H9 (cell line): ENCODE measurements at regions not wholly inside any gene's neighbourhood (a gene's known extent, or its start where the extent isn't known, plus 50 kb on each side); places are given as distances from the start of the nearest gene placed in this dataset.

Source experiments
- DNase-seq: peaks from one replicate; pipeline ENCODE4 v3.0.0-alpha.2; 2017
- H2AFZ ChIP-seq: one replicate; pipeline ENCODE4 v1.6.1; 2013; ENCODE audit warnings: mild to moderate bottlenecking, low read length, control low read depth, moderate library complexity
- H2AK5ac ChIP-seq: 2 replicates; pipeline ENCODE4 v1.6.1; 2013; ENCODE audit warnings: low read length, control low read depth, mixed read lengths; ENCODE audit not compliant: insufficient read length
- H2BK120ac ChIP-seq: one replicate; pipeline ENCODE4 v1.6.1; 2013; ENCODE audit warnings: low read depth, mild to moderate bottlenecking, low read length, control low read depth, inconsistent platforms; ENCODE audit not compliant: poor library complexity, severe bottlenecking
- H2BK12ac ChIP-seq: 2 replicates; pipeline ENCODE4 v1.6.1; 2013; ENCODE audit warnings: low read length, control low read depth, mixed read lengths, low read depth; ENCODE audit not compliant: insufficient read length
- H2BK15ac ChIP-seq: 2 replicates; pipeline ENCODE4 v1.6.1; 2013; ENCODE audit warnings: low read depth, low read length, control low read depth
- H2BK20ac ChIP-seq: one replicate; pipeline ENCODE4 v1.6.1; 2013; ENCODE audit warnings: low read depth, mild to moderate bottlenecking, low read length, control low read depth, inconsistent platforms; ENCODE audit not compliant: poor library complexity, severe bottlenecking
- H2BK5ac ChIP-seq: 2 replicates; pipeline ENCODE4 v1.6.1; 2013; ENCODE audit warnings: low read length, control low read depth, mixed read lengths; ENCODE audit not compliant: insufficient read length
- H3K14ac ChIP-seq: 2 replicates; pipeline ENCODE4 v1.6.1; 2013; ENCODE audit warnings: low read length, control low read depth; ENCODE audit not compliant: insufficient read depth
- H3K18ac ChIP-seq: 2 replicates; pipeline ENCODE4 v1.6.1; 2013; ENCODE audit warnings: low read depth, mild to moderate bottlenecking, mixed read lengths, low read length, control low read depth; ENCODE audit not compliant: insufficient read length
- H3K23ac ChIP-seq: 2 replicates; pipeline ENCODE4 v1.6.1; 2013; ENCODE audit warnings: low read length, control low read depth, mixed read lengths, low read depth; ENCODE audit not compliant: insufficient read length
- H3K23me2 ChIP-seq: 2 replicates; pipeline ENCODE4 v1.6.1; 2013; ENCODE audit warnings: low read depth, mild to moderate bottlenecking, mixed read lengths, low read length, control low read depth; ENCODE audit not compliant: insufficient read length, poor library complexity, severe bottlenecking
- H3K27ac ChIP-seq: 2 replicates; pipeline ENCODE4 v1.5.1; 2013; ENCODE audit warnings: low read length, control low read depth, mixed read lengths, low read depth; ENCODE audit not compliant: insufficient read length
- H3K27me3 ChIP-seq: 2 replicates; pipeline ENCODE4 v1.6.1; 2013; ENCODE audit warnings: low read length, control low read depth, inconsistent platforms; ENCODE audit not compliant: insufficient read depth
- H3K4ac ChIP-seq: 2 replicates; pipeline ENCODE4 v1.6.1; 2013; ENCODE audit warnings: low read depth, mild to moderate bottlenecking, control low read depth, inconsistent platforms, low read length, moderate library complexity
- H3K4me1 ChIP-seq: 2 replicates; pipeline ENCODE4 v1.6.1; 2013; ENCODE audit warnings: low read length, control low read depth, inconsistent platforms; ENCODE audit not compliant: insufficient read depth
- H3K4me2 ChIP-seq: 2 replicates; pipeline ENCODE4 v1.6.1; 2013; ENCODE audit warnings: low read length, control low read depth, mixed read lengths; ENCODE audit not compliant: insufficient read length, insufficient read depth
- H3K56ac ChIP-seq: 2 replicates; pipeline ENCODE4 v1.6.1; 2013; ENCODE audit warnings: low read depth, mild to moderate bottlenecking, mixed read lengths, low read length, control low read depth; ENCODE audit not compliant: insufficient read length
- H3K79me1 ChIP-seq: 2 replicates; pipeline ENCODE4 v1.6.1; 2013; ENCODE audit warnings: low read depth, mild to moderate bottlenecking, moderate library complexity, low read length, control low read depth, inconsistent platforms; ENCODE audit not compliant: insufficient read depth, poor library complexity, severe bottlenecking
- H3K79me2 ChIP-seq: 2 replicates; pipeline ENCODE4 v1.6.1; 2013; ENCODE audit warnings: low read length, control low read depth, inconsistent platforms; ENCODE audit not compliant: insufficient read depth
- H3K9ac ChIP-seq: 2 replicates; pipeline ENCODE4 v1.6.1; 2013; ENCODE audit warnings: low read length, control low read depth, mixed read lengths; ENCODE audit not compliant: insufficient read length; ENCODE audit errors: extremely low read depth
- H3K9me3 ChIP-seq: one replicate; pipeline ENCODE4 v1.6.1; 2013; ENCODE audit warnings: low read depth, low read length, inconsistent platforms; ENCODE audit not compliant: control insufficient read depth
- H3T11ph ChIP-seq: one replicate; pipeline ENCODE4 v1.6.1; 2013; ENCODE audit warnings: mild to moderate bottlenecking, low read length, control low read depth, inconsistent platforms
- H4K20me1 ChIP-seq: one replicate; pipeline ENCODE4 v1.6.1; 2013; ENCODE audit not compliant: control insufficient read depth, insufficient read length, insufficient read depth
- H4K5ac ChIP-seq: 2 replicates; pipeline ENCODE4 v1.6.1; 2013; ENCODE audit warnings: low read depth, mild to moderate bottlenecking, mixed read lengths, low read length, control low read depth; ENCODE audit not compliant: insufficient read length
- H4K8ac ChIP-seq: replicated peaks from 2 replicates; pipeline ENCODE4 v1.6.1; 2013; ENCODE audit warnings: low read length, control low read depth, mixed read lengths, low read depth; ENCODE audit not compliant: insufficient read length
- H4K91ac ChIP-seq: 2 replicates; pipeline ENCODE4 v1.6.1; 2013; ENCODE audit warnings: low read depth, mild to moderate bottlenecking, moderate library complexity, mixed read lengths, low read length, control low read depth; ENCODE audit not compliant: insufficient read length
- H3K27ac Mint-ChIP-seq, 3 experiments: 2 replicates in 2 of 3; 3 replicates in 1 of 3; pipeline ENCODE4 v1.8.0; 2020 to 2021; ENCODE audit warnings: mixed read lengths in 3 of 3, mild to moderate bottlenecking in 1 of 3, moderate library complexity in 1 of 3
- H3K27me3 Mint-ChIP-seq: 2 replicates; pipeline ENCODE4 v1.8.0; 2021; ENCODE audit warnings: low read depth, mild to moderate bottlenecking, moderate library complexity, mixed read lengths
- H3K36me3 Mint-ChIP-seq, 3 experiments: 2 replicates in 2 of 3; 3 replicates in 1 of 3; pipeline ENCODE4 v1.8.0; 2020 to 2021; ENCODE audit warnings: low read depth in 3 of 3, mixed read lengths in 3 of 3; ENCODE audit not compliant: insufficient read depth in 1 of 3
- H3K4me1 Mint-ChIP-seq, 2 experiments: 2 replicates each; pipeline ENCODE4 v1.8.0; 2020; ENCODE audit warnings: mixed read lengths in 2 of 2
- H3K4me3 Mint-ChIP-seq, 2 experiments: 2 replicates in 1 of 2; 3 replicates in 1 of 2; pipeline ENCODE4 v1.8.0; 2020 to 2021; ENCODE audit warnings: mild to moderate bottlenecking in 2 of 2, mixed read lengths in 2 of 2, moderate library complexity in 1 of 2
- H3K9me3 Mint-ChIP-seq, 2 experiments: 2 replicates in 1 of 2; 3 replicates in 1 of 2; pipeline ENCODE4 v1.8.0; 2020; ENCODE audit warnings: mild to moderate bottlenecking in 2 of 2, mixed read lengths in 2 of 2, moderate library complexity in 1 of 2
- WGBS: extraction: QIAGEN DNeasy Blood & Tissue Kit; methylation state at CpG from one replicate; pipeline ENCODE4 v1.1.7; 2013; ENCODE audit warnings: missing lambda C conversion rate, low lambda C conversion rate, mixed read lengths; ENCODE audit not compliant: insufficient read length; ENCODE audit errors: extremely low coverage; 5-methylcytosine and 5-hydroxymethylcytosine counted together
- TF ChIP-seq, protein P1 (sequence below): fragments of 200-600 bp; sonication (generic); conservative IDR thresholded peaks from 3 replicates; pipeline ENCODE4 v1.8.0; 2021; ENCODE audit warnings: antibody characterized with exemption, mild to moderate bottlenecking

GRCh38 chr7:142380069-142380468, 122.2 kb upstream of the PRSS58 start:
- H3K4me1 Mint-ChIP-seq: peaks cover 24 to 28% of the 10 kb centered on the region in 2 experiments
- Histone ChIP-seq H4K5ac (no peak overlapping the region), H2BK120ac (no peak overlapping the region), H2AFZ (no peak overlapping the region), H3K27ac (no peak overlapping the region), H3K4ac (no peak overlapping the region), H2BK5ac (no peak overlapping the region), H4K8ac (no peak overlapping the region), H4K91ac (no peak overlapping the region), H3K9ac (no peak overlapping the region), H3K4me1 (peaks cover 5% of the 10 kb centered on the region; the same call in 1 of the 2 replicates), H4K20me1 (no peaks in the 10 kb centered on the region), H3K23ac (no peak overlapping the region), H3K18ac (no peak overlapping the region), H3K14ac (no peak overlapping the region), H3K23me2 (no peaks in the 10 kb centered on the region), H2BK20ac (no peak overlapping the region), H3K79me1 (no peaks in the 10 kb centered on the region), H3K56ac (no peak overlapping the region), H2BK15ac (no peak overlapping the region), H3T11ph (no peak overlapping the region), H3K79me2 (no peaks in the 10 kb centered on the region), H2AK5ac (no peak overlapping the region), H3K27me3 (no peaks in the 10 kb centered on the region), H3K4me2 (no peak overlapping the region), H3K9me3 (no peaks in the 10 kb centered on the region), H2BK12ac (no peak overlapping the region)
- no peaks in the 10 kb centered on the region for H3K9me3 Mint-ChIP-seq
- no peaks in the 10 kb centered on the region for H3K36me3 Mint-ChIP-seq
- H3K27me3 Mint-ChIP-seq: peaks cover 5% of the 10 kb centered on the region
- no peak overlapping the region for H3K27ac Mint-ChIP-seq
- DNase-seq: no peak
- H3K4me3 Mint-ChIP-seq: no peak overlapping the region
- WGBS: no CpG with 5 or more reads among the region's 3 CpGs
- TF ChIP-seq, protein P1, sequence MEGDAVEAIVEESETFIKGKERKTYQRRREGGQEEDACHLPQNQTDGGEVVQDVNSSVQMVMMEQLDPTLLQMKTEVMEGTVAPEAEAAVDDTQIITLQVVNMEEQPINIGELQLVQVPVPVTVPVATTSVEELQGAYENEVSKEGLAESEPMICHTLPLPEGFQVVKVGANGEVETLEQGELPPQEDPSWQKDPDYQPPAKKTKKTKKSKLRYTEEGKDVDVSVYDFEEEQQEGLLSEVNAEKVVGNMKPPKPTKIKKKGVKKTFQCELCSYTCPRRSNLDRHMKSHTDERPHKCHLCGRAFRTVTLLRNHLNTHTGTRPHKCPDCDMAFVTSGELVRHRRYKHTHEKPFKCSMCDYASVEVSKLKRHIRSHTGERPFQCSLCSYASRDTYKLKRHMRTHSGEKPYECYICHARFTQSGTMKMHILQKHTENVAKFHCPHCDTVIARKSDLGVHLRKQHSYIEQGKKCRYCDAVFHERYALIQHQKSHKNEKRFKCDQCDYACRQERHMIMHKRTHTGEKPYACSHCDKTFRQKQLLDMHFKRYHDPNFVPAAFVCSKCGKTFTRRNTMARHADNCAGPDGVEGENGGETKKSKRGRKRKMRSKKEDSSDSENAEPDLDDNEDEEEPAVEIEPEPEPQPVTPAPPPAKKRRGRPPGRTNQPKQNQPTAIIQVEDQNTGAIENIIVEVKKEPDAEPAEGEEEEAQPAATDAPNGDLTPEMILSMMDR: no peak
